HAP-1 (cell line): ENCODE measurements at regions not wholly inside any gene's neighbourhood (a gene's known extent, or its start where the extent isn't known, plus 50 kb on each side); places are given as distances from the start of the nearest gene placed in this dataset.
A peak's percentile ranks its signal among the peaks of the same experiment; 100 is the strongest.

Source experiments
- DNase-seq, 2 experiments: peaks; one replicate each; pipeline ENCODE4 v3.0.0-alpha.2; 2016 to 2020; ENCODE audit warnings: low spot score in 2 of 2
- H3K27me3 ChIP-seq: fragments of 250-450 bp; sonication (Bioruptor Pico); 2 replicates; pipeline ENCODE4 v1.5.1; 2020; ENCODE audit warnings: low read depth, mild to moderate bottlenecking, moderate library complexity
- H3K36me3 ChIP-seq: fragments of 250-450 bp; sonication (Bioruptor Pico); replicated peaks from 2 replicates; pipeline ENCODE4 v1.5.1; 2020; ENCODE audit warnings: mild to moderate bottlenecking
- H3K4me1 ChIP-seq: fragments of 250-450 bp; sonication (Bioruptor Pico); 2 replicates; pipeline ENCODE4 v1.5.1; 2020; ENCODE audit warnings: mild to moderate bottlenecking
- H3K4me3 ChIP-seq: fragments of 250-450 bp; sonication (Bioruptor Pico); 2 replicates; pipeline ENCODE4 v1.5.1; 2020; ENCODE audit warnings: mild to moderate bottlenecking, moderate library complexity
- H3K9me3 ChIP-seq: fragments of 250-450 bp; sonication (Bioruptor Pico); 2 replicates; pipeline ENCODE4 v1.5.1; 2020; ENCODE audit warnings: mild to moderate bottlenecking, moderate library complexity
- in situ Hi-C: fragments of 300-500 bp; cut with MboI; formaldehyde crosslinking; loops from 3 replicates; pipeline ENCODE4 v1.14.3; 2020; ENCODE audit warnings: low sequenced_read_pairs, inconsistent platforms, mixed read lengths

DNA sequence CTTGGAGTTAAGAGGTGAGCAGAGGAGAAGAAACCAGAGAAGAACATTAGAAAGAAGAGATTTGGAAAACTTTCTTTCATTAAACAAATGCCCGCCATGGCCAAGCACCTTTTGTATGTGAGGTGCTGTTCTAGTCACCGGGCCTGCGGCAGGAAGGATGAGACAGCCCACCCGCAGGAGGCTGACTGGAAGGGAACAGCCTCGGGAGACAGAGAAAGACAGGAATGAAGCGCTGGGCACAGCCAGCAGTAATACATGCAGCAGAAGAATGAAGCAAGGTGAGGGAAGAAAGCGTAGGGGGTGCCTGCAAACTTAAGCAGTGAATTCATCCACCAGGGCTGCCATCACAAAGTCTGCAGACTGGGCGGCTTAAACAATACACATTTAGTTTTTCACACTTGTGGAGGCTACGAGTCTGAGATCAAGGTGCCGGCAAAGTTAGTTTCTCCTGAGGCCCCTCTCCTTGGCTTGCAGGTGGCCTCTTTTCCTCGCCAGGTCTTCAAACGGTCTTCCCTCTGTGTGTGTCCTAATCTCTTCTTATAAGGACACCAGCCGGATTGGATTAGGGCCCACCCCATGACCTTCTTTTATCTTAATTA, 188.1 kb downstream of the PSMG1 start:
- no peaks in the 10 kb centered on the region for H3K27me3 ChIP-seq
- H3K9me3 ChIP-seq, result no peaks in the 10 kb centered on the region
- DNase-seq, result no peak

DNA sequence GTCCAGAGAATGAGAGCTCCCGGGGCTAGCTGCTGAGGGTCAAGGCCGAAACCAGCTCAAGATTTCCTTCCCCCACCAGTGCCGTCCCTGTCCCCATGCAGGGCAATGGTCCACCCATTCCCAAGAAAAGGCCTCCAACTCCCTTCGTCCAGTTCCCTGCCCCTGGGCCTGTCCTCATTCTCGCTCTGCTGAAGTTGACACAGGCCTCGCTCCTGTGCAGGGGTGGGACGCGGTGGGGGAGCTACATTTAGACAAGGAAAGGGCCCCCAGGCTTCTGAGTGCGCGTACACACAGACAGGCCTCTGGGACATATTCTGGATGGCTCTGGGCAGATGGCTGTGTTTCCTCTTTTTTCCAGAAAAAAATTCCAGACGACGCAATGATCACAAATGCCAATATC, 188.3 kb downstream of the ETS2 start:
- DNase-seq, result no peak
- no peaks in the 10 kb centered on the region for H3K27me3 ChIP-seq
- no peaks in the 10 kb centered on the region for H3K4me1 ChIP-seq
- no peak overlapping the region for H3K4me3 ChIP-seq
- no peaks in the 10 kb centered on the region for H3K36me3 ChIP-seq
- H3K9me3 ChIP-seq, result no peaks in the 10 kb centered on the region
- in situ Hi-C loops, result no loop called here

More for the DNA sequence above, 188.1 kb downstream of the PSMG1 start:
- Histone ChIP-seq H3K36me3 (no peaks in the 10 kb centered on the region), H3K4me1 (no peaks in the 10 kb centered on the region), H3K4me3 (no peak overlapping the region)
- in situ Hi-C loops, result no loop called here

DNA sequence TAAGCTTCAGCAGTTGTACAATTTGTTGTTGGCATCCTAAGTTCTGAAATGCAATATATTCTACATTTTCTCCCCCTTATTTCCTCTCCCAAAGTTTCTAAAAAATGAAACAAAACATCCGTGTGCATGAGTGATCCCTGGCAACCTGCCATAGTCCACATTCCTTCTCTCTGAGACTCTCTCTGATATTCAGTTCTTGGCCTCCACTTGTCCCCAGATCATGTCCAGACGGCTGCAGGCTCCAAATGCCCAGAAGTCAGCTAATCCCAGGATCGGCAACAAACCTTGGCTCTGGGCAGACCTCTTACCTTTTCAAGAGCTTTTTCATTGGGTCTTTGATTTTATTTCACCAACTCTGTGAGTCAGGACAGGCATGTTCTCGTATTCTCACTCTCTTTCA, 187.8 kb downstream of the ETS2 start:
- in situ Hi-C loops, result no loop called here
- no peaks in the 10 kb centered on the region for H3K36me3 ChIP-seq
- H3K9me3 ChIP-seq, result no peaks in the 10 kb centered on the region
- DNase-seq, result no peak
- H3K4me1 ChIP-seq, result no peaks in the 10 kb centered on the region
- H3K4me3 ChIP-seq, result no peak overlapping the region
- no peaks in the 10 kb centered on the region for H3K27me3 ChIP-seq

DNA sequence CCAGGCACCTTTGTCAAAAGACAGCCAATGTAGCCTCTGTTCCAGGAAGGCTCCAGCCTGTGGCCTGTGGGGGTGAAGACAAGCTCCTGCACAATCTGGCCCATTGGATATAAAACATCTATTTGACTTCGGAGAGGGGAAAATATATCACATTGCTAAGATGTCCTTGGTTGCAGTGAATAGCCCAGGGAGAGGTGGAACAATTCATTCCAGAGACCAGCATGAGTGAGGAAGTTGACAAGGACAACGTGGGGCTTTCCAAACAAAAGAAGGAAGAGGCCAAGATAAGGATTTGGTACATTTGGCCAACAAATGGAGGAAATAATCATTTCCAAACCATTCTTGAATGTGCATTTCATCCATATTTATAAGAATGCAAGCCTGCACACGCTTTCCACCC, 187.0 kb downstream of the ETS2 start:
- Histone ChIP-seq H3K4me1 (no peaks in the 10 kb centered on the region), H3K27me3 (no peaks in the 10 kb centered on the region), H3K36me3 (no peaks in the 10 kb centered on the region), H3K9me3 (no peaks in the 10 kb centered on the region), H3K4me3 (no peak overlapping the region)
- in situ Hi-C loops, result no loop called here
- DNase-seq, result no peak

DNA sequence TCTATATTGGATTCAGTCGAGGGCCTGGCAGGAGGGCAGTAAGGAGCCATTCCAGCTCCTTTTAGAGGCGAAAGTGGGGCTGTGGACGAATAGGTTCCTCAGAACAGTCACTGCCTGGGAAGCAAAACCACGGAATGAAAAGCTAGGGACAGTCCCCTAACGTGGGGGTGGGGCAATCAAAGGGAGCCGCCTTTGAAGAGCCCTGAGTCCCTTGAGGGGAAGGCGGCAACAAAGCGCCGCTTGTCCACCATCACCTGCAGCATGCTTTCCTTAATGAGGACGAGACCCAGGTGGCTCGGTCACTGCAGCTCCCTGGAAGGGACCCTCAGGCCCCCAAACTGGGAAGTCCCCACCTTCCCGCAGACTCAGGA, 184.7 kb downstream of the ETS2 start:
- no peaks in the 10 kb centered on the region for H3K27me3 ChIP-seq
- in situ Hi-C loops, result no loop called here
- no peaks in the 10 kb centered on the region for H3K9me3 ChIP-seq
- H3K4me1 ChIP-seq, result no peaks in the 10 kb centered on the region
- H3K4me3 ChIP-seq, result no peak overlapping the region
- H3K36me3 ChIP-seq, result no peaks in the 10 kb centered on the region
- DNase-seq, result no peak

DNA sequence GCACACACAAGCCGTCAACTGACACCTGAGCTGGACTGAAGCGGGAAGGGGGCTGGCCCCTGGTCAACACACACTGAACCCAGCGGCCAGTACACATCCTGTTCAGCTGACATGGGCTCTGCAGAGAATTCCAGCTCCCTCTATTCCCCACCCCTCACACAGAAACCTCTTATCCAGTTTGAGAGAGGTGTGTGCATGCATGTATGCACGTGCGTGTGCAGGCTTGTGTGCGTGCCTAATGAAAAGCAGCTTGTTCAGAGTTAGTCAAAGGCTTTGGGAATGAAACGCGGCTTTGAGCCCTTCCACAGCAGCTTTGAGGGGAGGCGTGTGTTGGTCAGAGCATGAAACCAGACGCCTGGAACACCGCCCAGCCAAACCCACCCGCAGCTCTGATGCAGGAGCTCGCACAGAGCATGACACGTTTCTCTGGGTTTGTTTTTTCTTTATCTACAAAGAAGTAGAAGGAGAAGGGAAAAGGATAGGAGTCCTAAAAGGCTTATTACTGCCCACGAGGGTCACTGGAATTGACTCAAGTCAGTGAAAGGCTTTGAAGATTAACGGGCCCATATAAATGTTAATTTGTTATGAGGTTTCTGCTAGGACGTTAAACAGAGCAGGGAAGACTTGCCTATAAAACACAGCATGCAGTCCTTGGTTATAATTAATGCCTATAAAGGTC, 184.2 kb downstream of the ETS2 start:
- no peaks in the 10 kb centered on the region for H3K36me3 ChIP-seq
- H3K27me3 ChIP-seq, result no peaks in the 10 kb centered on the region
- no peaks in the 10 kb centered on the region for H3K4me1 ChIP-seq
- peak in 1 of 2 experiments; percentile 3 for DNase-seq
- no peaks in the 10 kb centered on the region for H3K9me3 ChIP-seq
- in situ Hi-C loops, result no loop called here
- no peak overlapping the region for H3K4me3 ChIP-seq

DNA sequence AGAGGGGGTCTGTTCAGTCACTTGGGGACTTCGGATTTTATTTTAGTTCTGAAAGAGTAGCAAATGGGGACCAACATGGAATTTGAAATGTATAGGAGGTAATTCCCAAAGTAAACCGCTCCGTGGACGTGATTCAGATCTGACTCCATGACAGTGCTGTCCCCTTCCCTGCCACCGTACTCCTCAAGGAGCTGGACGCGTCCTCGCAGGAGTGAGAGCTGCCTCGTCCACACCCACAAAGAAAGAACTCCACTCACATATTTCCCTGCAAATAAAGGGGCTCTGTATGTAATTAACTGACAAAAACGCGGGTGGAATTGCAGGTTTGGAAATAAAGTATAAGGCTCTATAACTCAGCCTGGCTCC, 183.6 kb downstream of the ETS2 start:
- Histone ChIP-seq H3K4me3 (no peak overlapping the region), H3K36me3 (no peaks in the 10 kb centered on the region), H3K4me1 (no peaks in the 10 kb centered on the region), H3K27me3 (no peaks in the 10 kb centered on the region), H3K9me3 (no peaks in the 10 kb centered on the region)
- no peak for DNase-seq
- in situ Hi-C loops, result no loop called here

DNA sequence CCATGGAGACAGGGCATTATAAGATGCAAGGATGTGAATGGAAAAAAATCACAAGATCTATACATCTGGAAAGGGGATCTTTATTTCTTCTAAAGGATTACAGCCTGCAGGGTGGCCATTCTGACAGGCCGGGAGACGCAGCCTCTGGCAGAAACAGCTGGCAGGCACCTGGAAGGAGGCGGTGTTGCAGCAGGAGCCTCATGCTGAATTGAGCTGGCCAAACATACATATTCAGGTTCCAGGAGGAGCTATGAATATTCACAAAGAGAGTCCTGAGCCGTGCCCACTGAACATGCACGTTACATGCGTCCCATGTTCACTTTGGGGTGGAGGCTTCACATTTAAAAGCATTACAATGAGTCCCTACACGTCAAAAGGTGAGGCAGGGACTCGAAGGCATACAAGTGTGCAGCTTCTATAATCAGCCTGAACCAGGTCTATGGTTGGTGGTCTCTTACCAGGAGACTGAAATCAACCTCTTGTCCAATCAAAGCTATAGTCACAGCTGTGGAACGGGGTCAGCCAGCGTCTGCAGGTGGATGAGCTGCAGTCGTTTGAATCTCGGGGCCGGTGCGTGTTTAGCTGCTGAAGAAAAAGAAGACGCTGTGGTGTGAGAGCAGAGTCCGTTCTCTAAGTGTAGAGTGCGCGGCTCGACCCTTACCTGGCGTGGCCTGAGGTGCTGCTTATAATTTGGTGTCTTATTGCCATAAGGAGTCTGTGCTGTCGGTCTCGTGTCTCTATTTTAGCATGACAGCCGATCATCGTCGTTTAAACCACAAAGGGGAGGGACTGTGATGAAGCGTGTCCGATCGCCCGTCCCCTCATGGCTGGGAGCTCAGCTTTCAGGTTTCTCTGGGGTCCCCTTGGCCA, 183.0 kb downstream of the ETS2 start:
- no peaks in the 10 kb centered on the region for H3K4me1 ChIP-seq
- no peak overlapping the region for H3K4me3 ChIP-seq
- DNase-seq, result no peak
- no peaks in the 10 kb centered on the region for H3K9me3 ChIP-seq
- no peaks in the 10 kb centered on the region for H3K36me3 ChIP-seq
- in situ Hi-C loops, result no loop called here
- no peaks in the 10 kb centered on the region for H3K27me3 ChIP-seq

DNA sequence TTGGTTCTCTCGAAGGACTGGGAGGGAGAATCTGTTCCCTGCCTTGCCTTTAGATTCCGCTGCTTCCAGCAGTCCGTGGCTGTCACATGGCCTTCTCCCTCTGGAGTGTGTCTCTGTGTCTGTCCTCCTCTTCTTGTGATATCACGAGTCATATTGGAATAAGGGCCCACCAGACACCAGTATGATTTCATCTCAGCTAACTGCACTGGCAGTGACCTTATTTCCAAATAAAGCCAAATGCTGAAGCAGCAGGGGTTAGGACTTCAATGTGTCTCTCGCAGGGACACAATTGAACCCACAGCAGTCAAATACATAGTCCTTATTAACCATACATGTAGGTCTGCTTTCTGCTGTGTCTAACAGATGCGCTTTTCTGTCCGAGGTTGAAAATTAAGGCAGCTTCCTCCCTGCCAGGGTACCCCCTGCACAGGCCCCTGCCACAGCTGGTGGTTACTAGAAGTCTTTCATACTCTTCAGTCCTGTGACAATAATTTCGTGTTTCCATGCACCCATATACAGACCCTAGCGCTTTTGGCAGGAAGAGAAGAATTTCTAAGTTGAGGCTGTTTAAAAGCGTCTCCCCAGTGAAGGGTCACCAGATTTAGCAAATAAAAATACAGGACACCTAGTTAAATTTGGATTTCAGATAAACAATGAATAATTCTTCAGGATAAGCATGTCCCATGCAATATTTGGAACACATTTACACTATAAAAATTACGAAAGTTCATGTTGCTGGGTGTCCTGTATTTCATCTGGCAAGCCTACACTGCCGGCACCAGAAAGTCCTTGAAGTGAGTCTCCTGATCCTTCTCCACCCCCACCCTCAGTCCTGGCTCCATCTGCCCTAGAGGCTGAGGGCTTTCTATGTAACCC, 182.1 kb downstream of the ETS2 start:
- no peaks in the 10 kb centered on the region for H3K36me3 ChIP-seq
- no peak for DNase-seq
- H3K4me3 ChIP-seq, result no peak overlapping the region
- H3K4me1 ChIP-seq, result no peaks in the 10 kb centered on the region
- no peaks in the 10 kb centered on the region for H3K9me3 ChIP-seq
- no peaks in the 10 kb centered on the region for H3K27me3 ChIP-seq
- in situ Hi-C loops, result no loop called here

DNA sequence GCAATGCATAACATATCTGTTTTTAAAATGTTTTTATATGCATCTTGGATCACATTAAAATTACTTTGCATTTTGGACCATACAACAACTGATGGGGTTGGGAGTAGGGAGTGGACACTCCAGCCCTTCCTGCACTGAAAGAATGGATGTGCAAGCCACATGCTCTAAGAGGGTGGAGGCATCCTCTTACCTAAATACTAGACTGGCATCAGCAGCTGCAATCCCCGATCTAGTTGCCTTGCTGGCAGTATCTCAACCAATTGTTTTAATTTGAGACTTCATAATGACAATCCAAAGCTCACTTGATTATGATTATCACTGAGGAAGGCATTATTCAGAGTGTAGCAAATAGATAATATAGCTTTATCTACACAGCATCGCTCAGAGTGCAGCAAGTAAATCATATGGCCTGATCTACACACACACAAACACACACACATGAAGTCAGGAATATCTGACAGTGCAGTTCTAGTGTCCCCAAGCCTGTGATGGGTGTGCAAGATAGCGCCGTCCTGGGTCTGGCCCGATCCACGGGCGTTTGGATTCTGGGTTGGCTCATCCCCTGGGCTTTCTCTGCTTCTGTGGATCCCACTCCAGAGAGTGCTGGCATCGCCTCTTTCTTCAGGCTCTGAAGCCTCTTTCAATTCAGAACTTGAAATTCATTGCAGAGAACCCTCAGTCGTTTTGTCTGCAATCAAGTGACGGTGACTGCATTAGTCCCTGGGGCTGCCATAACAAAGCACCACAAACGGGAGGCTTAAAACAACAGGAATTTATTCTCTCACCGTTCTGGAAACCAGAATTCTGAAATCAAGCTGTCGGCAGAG, 181.3 kb downstream of the ETS2 start:
- Histone ChIP-seq H3K27me3 (no peaks in the 10 kb centered on the region), H3K4me1 (no peaks in the 10 kb centered on the region), H3K4me3 (no peak overlapping the region), H3K36me3 (no peaks in the 10 kb centered on the region), H3K9me3 (no peaks in the 10 kb centered on the region)
- in situ Hi-C loops, result no loop called here
- no peak for DNase-seq

DNA sequence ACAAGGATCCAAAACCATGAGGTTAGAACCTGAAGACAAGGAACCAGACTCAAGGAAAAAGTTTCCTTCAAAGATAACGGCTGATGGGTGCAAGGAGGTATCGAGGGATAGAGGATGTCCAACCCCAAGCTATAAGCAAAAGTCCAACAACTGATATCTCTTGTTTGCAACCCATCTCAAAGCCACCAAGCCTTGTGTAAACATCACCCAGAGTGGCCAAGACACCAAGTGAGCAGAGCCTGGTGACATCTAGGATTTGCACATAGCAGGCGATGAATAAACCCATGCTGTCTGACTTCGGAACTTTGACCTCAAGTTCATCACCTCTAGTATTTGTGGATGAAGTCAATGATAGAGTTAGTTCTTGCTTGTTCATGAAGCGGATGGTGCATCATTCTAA, 180.7 kb downstream of the ETS2 start:
- Histone ChIP-seq H3K4me1 (no peaks in the 10 kb centered on the region), H3K4me3 (no peak overlapping the region), H3K36me3 (no peaks in the 10 kb centered on the region), H3K9me3 (no peaks in the 10 kb centered on the region), H3K27me3 (no peaks in the 10 kb centered on the region)
- no peak for DNase-seq
- in situ Hi-C loops, result no loop called here

DNA sequence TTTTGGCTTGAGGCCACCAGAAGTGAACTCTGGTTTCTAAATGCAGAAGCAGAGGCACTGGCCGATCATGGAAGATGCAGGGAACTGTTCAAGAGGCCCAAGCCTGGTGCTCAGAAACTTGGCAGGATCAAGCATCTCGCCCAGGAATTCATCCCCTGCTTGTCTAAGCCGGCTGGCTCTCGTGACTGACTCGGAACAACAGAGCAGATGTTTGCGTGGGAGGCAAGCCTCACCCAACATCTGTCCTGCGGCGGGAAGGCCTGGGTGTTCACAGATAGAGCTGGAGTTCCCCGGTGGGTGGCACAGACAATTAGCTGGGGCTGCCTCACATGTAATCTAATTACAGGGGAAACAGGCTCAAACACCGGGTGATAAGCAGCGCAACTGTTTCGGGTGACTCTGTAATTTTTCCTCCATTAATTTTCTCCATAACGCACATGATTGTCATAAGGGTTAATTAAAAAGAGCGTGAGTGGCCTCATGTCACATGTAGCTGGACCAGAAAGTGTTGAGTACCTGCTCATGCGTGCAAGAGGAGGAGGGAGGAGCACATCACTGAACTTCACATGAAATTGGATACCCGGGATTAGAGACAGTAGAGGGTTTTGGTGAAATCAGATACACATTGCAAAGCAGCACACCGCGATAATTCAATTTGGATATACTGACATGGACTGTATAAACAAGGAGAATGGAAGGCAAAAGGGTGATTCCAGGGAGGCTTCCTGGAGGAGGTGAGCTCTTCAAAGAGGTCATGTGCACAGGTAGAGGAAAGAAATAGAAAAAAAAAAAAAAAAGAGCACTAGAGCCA, 180.0 kb downstream of the ETS2 start:
- Histone ChIP-seq H3K27me3 (no peaks in the 10 kb centered on the region), H3K36me3 (no peaks in the 10 kb centered on the region), H3K9me3 (no peaks in the 10 kb centered on the region), H3K4me1 (no peaks in the 10 kb centered on the region), H3K4me3 (no peak overlapping the region)
- in situ Hi-C loops, result no loop called here
- DNase-seq, result no peak
